AG10803 (cell line): ENCODE measurements at regions not wholly inside any gene's neighbourhood (a gene's known extent, or its start where the extent isn't known, plus 50 kb on each side); places are given as distances from the start of the nearest gene placed in this dataset.

ENCODE experiments used
- DNase-seq: peaks from one replicate; pipeline ENCODE4 v3.0.0; 2010; ENCODE audit warnings: low read depth
- H3K4me3 ChIP-seq: 2 replicates; pipeline ENCODE4 v1.5.1; 2011; ENCODE audit warnings: mild to moderate bottlenecking, low read length, control low read depth
- CTCF ChIP-seq: conservative IDR thresholded peaks from 2 replicates; pipeline ENCODE4 v1.5.1; 2011; ENCODE audit warnings: mild to moderate bottlenecking, low read length, control low read depth, inconsistent platforms

- no peak overlapping the region for H3K4me3 ChIP-seq
- TF ChIP-seq CTCF: no peak
- DNase-seq: no peak
Observed at GRCh38 chr9:89766991-89767390, 162.2 kb downstream of the GADD45G start.

- TF ChIP-seq CTCF: no peak
- DNase-seq: no peak
Observed at GRCh38 chr9:89768051-89768450, 163.2 kb downstream of the GADD45G start.

GRCh38 chr9:89768650-89769071 lies 163.8 kb downstream of the GADD45G start:
- H3K4me3 ChIP-seq: no peak overlapping the region

More at GRCh38 chr9:89768051-89768450, 163.2 kb downstream of the GADD45G start:
- no peak overlapping the region for H3K4me3 ChIP-seq

GRCh38 chr9:89770531-89771174 lies 165.8 kb downstream of the GADD45G start:
- no peak for TF ChIP-seq CTCF
- DNase-seq: no peak
- H3K4me3 ChIP-seq: no peak overlapping the region

More at GRCh38 chr9:89768650-89769071, 163.8 kb downstream of the GADD45G start:
- TF ChIP-seq CTCF: no peak
- no peak for DNase-seq

- no peak for DNase-seq
- no peak for TF ChIP-seq CTCF
- no peak overlapping the region for H3K4me3 ChIP-seq
Observed at GRCh38 chr9:89771205-89771604, 166.4 kb downstream of the GADD45G start.

- no peak overlapping the region for H3K4me3 ChIP-seq
- DNase-seq: no peak
- TF ChIP-seq CTCF: no peak
Observed at GRCh38 chr9:89773170-89773569, 168.4 kb downstream of the GADD45G start.

GRCh38 chr9:89774858-89775370 lies 170.1 kb downstream of the GADD45G start:
- DNase-seq: no peak
- H3K4me3 ChIP-seq: no peak overlapping the region
- no peak for TF ChIP-seq CTCF
